SJSA1 (cell line): ENCODE measurements at regions not wholly inside any gene's neighbourhood (a gene's known extent, or its start where the extent isn't known, plus 50 kb on each side); places are given as distances from the start of the nearest gene placed in this dataset.

ENCODE experiments used
- DNase-seq, 2 experiments: peaks; one replicate each; pipeline ENCODE4 v3.0.0-alpha.2; 2015 to 2020; ENCODE audit warnings: low spot score in 2 of 2, low read depth in 1 of 2
- H3K27ac ChIP-seq: fragments of 250-450 bp; sonication (Bioruptor Pico); 2 replicates; pipeline ENCODE4 v1.5.1; 2020; ENCODE audit warnings: mild to moderate bottlenecking, moderate library complexity
- H3K27me3 ChIP-seq: fragments of 250-450 bp; sonication (Bioruptor Pico); replicated peaks from 2 replicates; pipeline ENCODE4 v1.5.1; 2020; ENCODE audit warnings: mild to moderate bottlenecking, moderate library complexity
- H3K36me3 ChIP-seq: fragments of 250-450 bp; sonication (Bioruptor Pico); 2 replicates; pipeline ENCODE4 v1.5.1; 2020; ENCODE audit warnings: mild to moderate bottlenecking
- H3K4me1 ChIP-seq: fragments of 250-450 bp; sonication (Bioruptor Pico); replicated peaks from 2 replicates; pipeline ENCODE4 v1.6.1; 2021; ENCODE audit warnings: mild to moderate bottlenecking
- H3K4me3 ChIP-seq: fragments of 250-450 bp; sonication (Bioruptor Pico); 2 replicates; pipeline ENCODE4 v1.5.1; 2020; ENCODE audit warnings: mild to moderate bottlenecking
- H3K9me3 ChIP-seq: fragments of 250-450 bp; sonication (Bioruptor Pico); replicated peaks from 2 replicates; pipeline ENCODE4 v1.5.1; 2020; ENCODE audit warnings: mild to moderate bottlenecking

GRCh38 chr16:47861999-47862398 is 293.8 kb downstream of the ABCC12 start:
- Histone ChIP-seq H3K4me1 (no peaks in the 10 kb centered on the region), H3K27ac (no peak overlapping the region), H3K36me3 (no peaks in the 10 kb centered on the region), H3K27me3 (no peaks in the 10 kb centered on the region), H3K4me3 (no peak overlapping the region), H3K9me3 (no peaks in the 10 kb centered on the region)
- no peak for DNase-seq

GRCh38 chr16:47858333-47858982 is 297.3 kb downstream of the ABCC12 start:
- H3K36me3 ChIP-seq, result no peaks in the 10 kb centered on the region
- H3K4me1 ChIP-seq, result no peaks in the 10 kb centered on the region
- no peak for DNase-seq
- no peak overlapping the region for H3K4me3 ChIP-seq
- no peaks in the 10 kb centered on the region for H3K27me3 ChIP-seq
- no peak overlapping the region for H3K27ac ChIP-seq
- no peaks in the 10 kb centered on the region for H3K9me3 ChIP-seq

GRCh38 chr16:47855431-47855830 is 300.4 kb downstream of the ABCC12 start:
- H3K27ac ChIP-seq, result no peak overlapping the region
- H3K36me3 ChIP-seq, result no peaks in the 10 kb centered on the region
- H3K4me3 ChIP-seq, result no peak overlapping the region
- H3K27me3 ChIP-seq, result no peaks in the 10 kb centered on the region
- no peaks in the 10 kb centered on the region for H3K4me1 ChIP-seq
- no peaks in the 10 kb centered on the region for H3K9me3 ChIP-seq
- DNase-seq, result no peak

GRCh38 chr16:47854737-47855136 is 301.1 kb downstream of the ABCC12 start:
- Histone ChIP-seq H3K4me3 (no peak overlapping the region), H3K27ac (no peak overlapping the region), H3K4me1 (no peaks in the 10 kb centered on the region)

GRCh38 chr16:47852991-47853390 is 302.8 kb downstream of the ABCC12 start:
- Histone ChIP-seq H3K36me3 (no peaks in the 10 kb centered on the region), H3K4me3 (no peak overlapping the region), H3K9me3 (no peaks in the 10 kb centered on the region), H3K4me1 (no peaks in the 10 kb centered on the region), H3K27me3 (no peaks in the 10 kb centered on the region), H3K27ac (no peak overlapping the region)
- no peak for DNase-seq

More at GRCh38 chr16:47854737-47855136, 301.1 kb downstream of the ABCC12 start:
- Histone ChIP-seq H3K27me3 (no peaks in the 10 kb centered on the region), H3K9me3 (no peaks in the 10 kb centered on the region), H3K36me3 (no peaks in the 10 kb centered on the region)
- no peak for DNase-seq

GRCh38 chr16:47851146-47851545 is 304.6 kb downstream of the ABCC12 start:
- Histone ChIP-seq H3K27me3 (no peaks in the 10 kb centered on the region), H3K4me1 (no peaks in the 10 kb centered on the region), H3K4me3 (no peak overlapping the region), H3K36me3 (no peaks in the 10 kb centered on the region), H3K9me3 (no peaks in the 10 kb centered on the region), H3K27ac (no peak overlapping the region)
- DNase-seq, result no peak

GRCh38 chr16:47849736-47850135 is 306.1 kb downstream of the ABCC12 start:
- Histone ChIP-seq H3K36me3 (no peaks in the 10 kb centered on the region), H3K27ac (no peak overlapping the region), H3K27me3 (no peaks in the 10 kb centered on the region), H3K4me3 (no peak overlapping the region), H3K9me3 (no peaks in the 10 kb centered on the region), H3K4me1 (no peaks in the 10 kb centered on the region)
- DNase-seq, result no peak

- H3K27me3 ChIP-seq, result no peaks in the 10 kb centered on the region
- H3K27ac ChIP-seq, result no peak overlapping the region
- H3K9me3 ChIP-seq, result no peaks in the 10 kb centered on the region
- no peak overlapping the region for H3K4me3 ChIP-seq
- H3K4me1 ChIP-seq, result no peaks in the 10 kb centered on the region
- DNase-seq, result no peak
- no peaks in the 10 kb centered on the region for H3K36me3 ChIP-seq
Observed at GRCh38 chr16:47848421-47849109, 307.2 kb downstream of the ABCC12 start.

GRCh38 chr16:47847220-47847970 is 308.4 kb downstream of the ABCC12 start:
- H3K27ac ChIP-seq, result no peak overlapping the region
- H3K4me1 ChIP-seq, result no peaks in the 10 kb centered on the region
- no peaks in the 10 kb centered on the region for H3K36me3 ChIP-seq
- H3K27me3 ChIP-seq, result no peaks in the 10 kb centered on the region
- DNase-seq, result no peak
- no peaks in the 10 kb centered on the region for H3K9me3 ChIP-seq
- no peak overlapping the region for H3K4me3 ChIP-seq

GRCh38 chr16:47834485-47835024 is 321.2 kb downstream of the ABCC12 start:
- Histone ChIP-seq H3K4me1 (no peaks in the 10 kb centered on the region), H3K27ac (no peak overlapping the region), H3K9me3 (no peaks in the 10 kb centered on the region; the same call in 1 of the 2 replicates), H3K36me3 (no peaks in the 10 kb centered on the region), H3K27me3 (no peaks in the 10 kb centered on the region), H3K4me3 (no peak overlapping the region)
- no peak for DNase-seq

GRCh38 chr16:47833771-47834170 is 322.0 kb downstream of the ABCC12 start:
- Histone ChIP-seq H3K4me3 (no peak overlapping the region), H3K9me3 (no peaks in the 10 kb centered on the region; the same call in 1 of the 2 replicates), H3K27ac (no peak overlapping the region), H3K36me3 (no peaks in the 10 kb centered on the region), H3K4me1 (no peaks in the 10 kb centered on the region), H3K27me3 (no peaks in the 10 kb centered on the region)
- DNase-seq, result no peak

GRCh38 chr16:47829850-47830600 is 325.8 kb downstream of the ABCC12 start:
- H3K27me3 ChIP-seq, result no peaks in the 10 kb centered on the region
- H3K36me3 ChIP-seq, result no peaks in the 10 kb centered on the region
- no peak overlapping the region for H3K27ac ChIP-seq
- DNase-seq, result no peak
- H3K9me3 ChIP-seq, result no peaks in the 10 kb centered on the region; the same call in 1 of the 2 replicates
- H3K4me3 ChIP-seq, result no peak overlapping the region
- H3K4me1 ChIP-seq, result no peaks in the 10 kb centered on the region

GRCh38 chr16:47826070-47826469 is 329.7 kb downstream of the ABCC12 start:
- DNase-seq, result no peak
- no peaks in the 10 kb centered on the region for H3K4me1 ChIP-seq
- no peaks in the 10 kb centered on the region for H3K36me3 ChIP-seq
- H3K27ac ChIP-seq, result no peak overlapping the region
- no peaks in the 10 kb centered on the region; the same call in 1 of the 2 replicates for H3K9me3 ChIP-seq
- H3K4me3 ChIP-seq, result no peak overlapping the region
- H3K27me3 ChIP-seq, result no peaks in the 10 kb centered on the region
